ENCODE measurements at regions not wholly inside any gene's neighbourhood (a gene's known extent, or its start where the extent isn't known, plus 50 kb on each side); places are given as distances from the start of the nearest gene placed in this dataset.

GRCh38 chrX:33379839-33380238 is 168.5 kb upstream of the DMD start:
- no peak for TF ChIP-seq BHLHE40 (IDR thresholded peaks at IDR 0.05; ENCODE audit: low read length)
- no peak for TF ChIP-seq USF2 (CRISPR knock-in tag; IDR thresholded peaks at IDR 0.05)
- TF ChIP-seq ZNF431 (CRISPR knock-in tag; IDR thresholded peaks at IDR 0.05): no peak
- no peak for TF ChIP-seq SREBF2 (CRISPR knock-in tag; IDR thresholded peaks at IDR 0.05)
- no peak for TF ChIP-seq KDM5B (IDR thresholded peaks at IDR 0.05; ENCODE audit: insufficient replicate concordance, low read depth, low read length)
- no peak for TF ChIP-seq TCF7 (IDR thresholded peaks at IDR 0.05; ENCODE audit: borderline replicate concordance)
- TF ChIP-seq LARP7 (IDR thresholded peaks at IDR 0.05): no peak
- TF ChIP-seq PREB (CRISPR knock-in tag; IDR thresholded peaks at IDR 0.05): no peak
- no peak for TF ChIP-seq ZFP36 (IDR thresholded peaks at IDR 0.05; ENCODE audit: low read depth, low read length, partially characterized antibody)
- no peak for TF ChIP-seq U2AF1 (optimal IDR thresholded peaks at IDR 0.05; ENCODE audit: low read depth, low read length)
- no peak for TF ChIP-seq TRIM28 (IDR thresholded peaks at IDR 0.05)
- no peak for TF ChIP-seq POLR2AphosphoS5 (IDR thresholded peaks at IDR 0.05; ENCODE audit: control insufficient read depth, insufficient read depth, low read depth, low read length)
- no peak for TF ChIP-seq NBN (IDR thresholded peaks at IDR 0.05; ENCODE audit: low read depth)
- TF ChIP-seq CTCF (IDR thresholded peaks at IDR 0.05 in 2 of 3, conservative IDR thresholded peaks at IDR 0.05 in 1 of 3; ENCODE audit: insufficient read depth in 2 of 3, low read depth in 1 of 3, low read length in 3 of 3): no peak

All from K562 (cell line).